ENCODE measurements at regions not wholly inside any gene's neighbourhood (a gene's known extent, or its start where the extent isn't known, plus 50 kb on each side); places are given as distances from the start of the nearest gene placed in this dataset.

GRCh38 chr7:13169356-13169755, 481.9 kb downstream of the ARL4A start:
- no peaks in the 10 kb centered on the region for H4K20me1 ChIP-seq (replicated peaks; ENCODE audit: insufficient read depth)
- H2AFZ ChIP-seq, result no peak overlapping the region
- Mint-ChIP-seq H3K36me3 (ENCODE audit: low read depth) (no peaks in the 10 kb centered on the region; the same call in 2 of the 3 replicates), H3K9me3 (no peaks in the 10 kb centered on the region), H3K4me3 (no peak overlapping the region), H3K27ac (no peak overlapping the region), H3K27me3 (ENCODE audit: insufficient read depth, low read depth, poor library complexity) (peaks cover 1% of the 10 kb centered on the region), H3K4me1 (no peaks in the 10 kb centered on the region)
- H3K4me1 ChIP-seq (ENCODE audit: insufficient read depth), result no peaks in the 10 kb centered on the region
- no peak overlapping the region for H3K27ac ChIP-seq (ENCODE audit: low read depth)
- H3F3A ChIP-seq (replicated peaks; ENCODE audit: low read depth), result no peaks in the 10 kb centered on the region
- no peak overlapping the region for H3K4me2 ChIP-seq
- H3K36me3 ChIP-seq (ENCODE audit: insufficient read depth), result no peaks in the 10 kb centered on the region
- H3K27me3 ChIP-seq (ENCODE audit: insufficient read depth), result no peaks in the 10 kb centered on the region
- DNase-seq (ENCODE audit: low spot score) (no peak), ATAC-seq (no peak)
- H3K4me3 ChIP-seq, result no peak overlapping the region
- H3K9me2 ChIP-seq (ENCODE audit: insufficient read depth), result 0 out of 2 replicates have a peak, but pooled peaks cover 4% of the 10 kb centered on the region
- TF ChIP-seq ZNF114 (CRISPR knock-in tag; IDR thresholded peaks at IDR 0.05), result no peak
- TF ChIP-seq CREB1 (CRISPR knock-in tag; IDR thresholded peaks at IDR 0.05; ENCODE audit: low read depth), result no peak
- TF ChIP-seq JUNB (IDR thresholded peaks at IDR 0.05; ENCODE audit: unreplicated experiment), result no peak
- no peak for TF ChIP-seq ZNF462 (CRISPR knock-in tag; IDR thresholded peaks at IDR 0.05)
- no peak for TF ChIP-seq NANOG (IDR thresholded peaks at IDR 0.05; ENCODE audit: borderline replicate concordance)
- no peak for TF ChIP-seq ZNF331 (CRISPR knock-in tag; IDR thresholded peaks at IDR 0.05; ENCODE audit: low read depth)
- TF ChIP-seq, protein P1, sequence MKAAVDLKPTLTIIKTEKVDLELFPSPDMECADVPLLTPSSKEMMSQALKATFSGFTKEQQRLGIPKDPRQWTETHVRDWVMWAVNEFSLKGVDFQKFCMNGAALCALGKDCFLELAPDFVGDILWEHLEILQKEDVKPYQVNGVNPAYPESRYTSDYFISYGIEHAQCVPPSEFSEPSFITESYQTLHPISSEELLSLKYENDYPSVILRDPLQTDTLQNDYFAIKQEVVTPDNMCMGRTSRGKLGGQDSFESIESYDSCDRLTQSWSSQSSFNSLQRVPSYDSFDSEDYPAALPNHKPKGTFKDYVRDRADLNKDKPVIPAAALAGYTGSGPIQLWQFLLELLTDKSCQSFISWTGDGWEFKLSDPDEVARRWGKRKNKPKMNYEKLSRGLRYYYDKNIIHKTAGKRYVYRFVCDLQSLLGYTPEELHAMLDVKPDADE (IDR thresholded peaks at IDR 0.05), result no peak
- no peak for TF ChIP-seq POLR2AphosphoS5 (IDR thresholded peaks at IDR 0.05; ENCODE audit: low read depth)
- TF ChIP-seq STAT1 (IDR thresholded peaks at IDR 0.05; ENCODE audit: unreplicated experiment), result no peak
- no peak for TF ChIP-seq EZH2 (IDR thresholded peaks at IDR 0.05; ENCODE audit: low read depth, unreplicated experiment)
- TF ChIP-seq CTCF (conservative IDR thresholded peaks at IDR 0.05; ENCODE audit: low read depth in 2 of 2), result no peak
- TF ChIP-seq EZH2phosphoT487 (IDR thresholded peaks at IDR 0.05; ENCODE audit: unreplicated experiment), result no peak
- TF ChIP-seq, protein P2, sequence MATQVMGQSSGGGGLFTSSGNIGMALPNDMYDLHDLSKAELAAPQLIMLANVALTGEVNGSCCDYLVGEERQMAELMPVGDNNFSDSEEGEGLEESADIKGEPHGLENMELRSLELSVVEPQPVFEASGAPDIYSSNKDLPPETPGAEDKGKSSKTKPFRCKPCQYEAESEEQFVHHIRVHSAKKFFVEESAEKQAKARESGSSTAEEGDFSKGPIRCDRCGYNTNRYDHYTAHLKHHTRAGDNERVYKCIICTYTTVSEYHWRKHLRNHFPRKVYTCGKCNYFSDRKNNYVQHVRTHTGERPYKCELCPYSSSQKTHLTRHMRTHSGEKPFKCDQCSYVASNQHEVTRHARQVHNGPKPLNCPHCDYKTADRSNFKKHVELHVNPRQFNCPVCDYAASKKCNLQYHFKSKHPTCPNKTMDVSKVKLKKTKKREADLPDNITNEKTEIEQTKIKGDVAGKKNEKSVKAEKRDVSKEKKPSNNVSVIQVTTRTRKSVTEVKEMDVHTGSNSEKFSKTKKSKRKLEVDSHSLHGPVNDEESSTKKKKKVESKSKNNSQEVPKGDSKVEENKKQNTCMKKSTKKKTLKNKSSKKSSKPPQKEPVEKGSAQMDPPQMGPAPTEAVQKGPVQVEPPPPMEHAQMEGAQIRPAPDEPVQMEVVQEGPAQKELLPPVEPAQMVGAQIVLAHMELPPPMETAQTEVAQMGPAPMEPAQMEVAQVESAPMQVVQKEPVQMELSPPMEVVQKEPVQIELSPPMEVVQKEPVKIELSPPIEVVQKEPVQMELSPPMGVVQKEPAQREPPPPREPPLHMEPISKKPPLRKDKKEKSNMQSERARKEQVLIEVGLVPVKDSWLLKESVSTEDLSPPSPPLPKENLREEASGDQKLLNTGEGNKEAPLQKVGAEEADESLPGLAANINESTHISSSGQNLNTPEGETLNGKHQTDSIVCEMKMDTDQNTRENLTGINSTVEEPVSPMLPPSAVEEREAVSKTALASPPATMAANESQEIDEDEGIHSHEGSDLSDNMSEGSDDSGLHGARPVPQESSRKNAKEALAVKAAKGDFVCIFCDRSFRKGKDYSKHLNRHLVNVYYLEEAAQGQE (IDR thresholded peaks at IDR 0.05; ENCODE audit: unreplicated experiment), result no peak
- no peaks in the 10 kb centered on the region for H3K79me2 ChIP-seq (replicated peaks; ENCODE audit: insufficient read depth)

All from GM23338 (cell line).